Erythroblast (primary cell): ENCODE measurements at regions not wholly inside any gene's neighbourhood (a gene's known extent, or its start where the extent isn't known, plus 50 kb on each side); places are given as distances from the start of the nearest gene placed in this dataset.

Experiments
- GATA1 ChIP-seq: IDR thresholded peaks from 2 replicates; pipeline ENCODE4 v1.6.1; 2011; ENCODE audit warnings: low read depth, mild to moderate bottlenecking, control low read depth, low read length, moderate library complexity
- POLR2A ChIP-seq: IDR thresholded peaks from 2 replicates; pipeline ENCODE4 v1.6.1; 2011; ENCODE audit warnings: mild to moderate bottlenecking, low read length

DNA sequence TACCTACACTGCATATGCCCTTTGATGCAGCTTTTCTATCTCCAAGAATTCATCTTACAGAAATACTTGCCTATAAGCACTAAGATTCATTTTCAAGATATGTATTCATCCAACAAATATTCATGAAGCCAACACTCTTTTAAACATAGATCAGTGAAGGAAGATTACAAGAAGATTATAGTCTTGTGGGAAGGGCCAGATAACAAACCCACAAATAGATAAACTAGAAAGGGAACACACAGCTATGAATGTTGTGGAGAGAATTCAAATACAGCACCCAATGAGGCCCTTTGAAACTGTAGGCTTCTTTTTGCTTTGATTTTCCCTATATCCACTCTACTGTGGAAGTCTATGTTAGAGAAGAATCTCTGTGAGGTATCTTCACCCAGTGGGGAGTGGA is 186.7 kb upstream of the RBMS1 start:
- TF ChIP-seq POLR2A (no peak), GATA1 (no peak)
